Cardiac muscle cell (in vitro differentiated cells and primary cell): ENCODE measurements at regions not wholly inside any gene's neighbourhood (a gene's known extent, or its start where the extent isn't known, plus 50 kb on each side); places are given as distances from the start of the nearest gene placed in this dataset.

Source experiments
- DNase-seq, 2 donors: peaks; one replicate each; pipeline versions ENCODE4 v3.0.0 to v3.0.0-alpha.2; 2010 to 2017; ENCODE audit warnings: low read depth in 1 of 2, low spot score in 1 of 2
- H3K27ac ChIP-seq: fragments of 200-600 bp; sonication (generic); 2 replicates; pipeline ENCODE4 v1.5.1; 2016
- H3K27me3 ChIP-seq: fragments of 200-600 bp; sonication (generic); 2 replicates; pipeline ENCODE4 v1.6.0; 2016; ENCODE audit warnings: control low read depth
- H3K36me3 ChIP-seq: fragments of 200-600 bp; sonication (generic); 2 replicates; pipeline ENCODE4 v1.5.1; 2016; ENCODE audit warnings: control low read depth
- H3K4me1 ChIP-seq: fragments of 200-600 bp; sonication (generic); 2 replicates; pipeline ENCODE4 v1.8.1; 2017; ENCODE audit warnings: low read depth, mild to moderate bottlenecking, mixed run types
- H3K4me3 ChIP-seq: fragments of 200-600 bp; sonication (generic); 2 replicates; pipeline ENCODE4 v1.5.1; 2016; ENCODE audit warnings: mild to moderate bottlenecking
- H3K9me3 ChIP-seq: fragments of 200-600 bp; sonication (generic); 2 replicates; pipeline ENCODE4 v1.5.1; 2017; ENCODE audit warnings: low read depth, mild to moderate bottlenecking, control low read depth
- CTCF ChIP-seq: IDR thresholded peaks from 2 replicates; pipeline ENCODE4 v1.5.1; 2012; ENCODE audit warnings: low read depth, mild to moderate bottlenecking, low read length

- TF ChIP-seq CTCF, result no peak
- Histone ChIP-seq H3K4me3 (no peak overlapping the region), H3K36me3 (no peaks in the 10 kb centered on the region), H3K27me3 (no peaks in the 10 kb centered on the region), H3K4me1 (no peaks in the 10 kb centered on the region), H3K27ac (no peak overlapping the region), H3K9me3 (no peaks in the 10 kb centered on the region)
- no peak for DNase-seq
Measured at GRCh38 chr9:117903453-117903852, 199.2 kb downstream of the TLR4 start.

GRCh38 chr9:117906763-117907162 is 202.6 kb downstream of the TLR4 start:
- Histone ChIP-seq H3K9me3 (no peaks in the 10 kb centered on the region), H3K27me3 (no peaks in the 10 kb centered on the region), H3K27ac (no peak overlapping the region), H3K4me3 (no peak overlapping the region), H3K36me3 (no peaks in the 10 kb centered on the region), H3K4me1 (no peaks in the 10 kb centered on the region)
- DNase-seq, result no peak
- TF ChIP-seq CTCF, result no peak

- no peak for DNase-seq
- Histone ChIP-seq H3K27ac (no peak overlapping the region), H3K36me3 (no peaks in the 10 kb centered on the region), H3K9me3 (no peaks in the 10 kb centered on the region), H3K4me3 (no peak overlapping the region), H3K27me3 (no peaks in the 10 kb centered on the region), H3K4me1 (no peaks in the 10 kb centered on the region)
- TF ChIP-seq CTCF, result no peak
Measured at GRCh38 chr9:117907420-117907819, 203.2 kb downstream of the TLR4 start.

- Histone ChIP-seq H3K4me3 (no peak overlapping the region), H3K9me3 (no peaks in the 10 kb centered on the region), H3K27me3 (no peaks in the 10 kb centered on the region), H3K4me1 (no peaks in the 10 kb centered on the region), H3K36me3 (no peaks in the 10 kb centered on the region), H3K27ac (no peak overlapping the region)
- DNase-seq, result no peak
- TF ChIP-seq CTCF, result no peak
Measured at GRCh38 chr9:117916291-117916690, 212.1 kb downstream of the TLR4 start.

GRCh38 chr9:117917873-117918272 is 213.7 kb downstream of the TLR4 start:
- Histone ChIP-seq H3K4me1 (no peaks in the 10 kb centered on the region), H3K27ac (no peak overlapping the region), H3K4me3 (no peak overlapping the region), H3K9me3 (no peaks in the 10 kb centered on the region), H3K27me3 (no peaks in the 10 kb centered on the region), H3K36me3 (no peaks in the 10 kb centered on the region)
- no peak for TF ChIP-seq CTCF
- DNase-seq, result no peak

- Histone ChIP-seq H3K4me1 (no peaks in the 10 kb centered on the region), H3K36me3 (no peaks in the 10 kb centered on the region), H3K27me3 (no peaks in the 10 kb centered on the region), H3K4me3 (no peak overlapping the region), H3K9me3 (no peaks in the 10 kb centered on the region), H3K27ac (no peak overlapping the region)
- no peak for DNase-seq
- no peak for TF ChIP-seq CTCF
Measured at GRCh38 chr9:117919538-117919937, 215.3 kb downstream of the TLR4 start.
